ENCODE measurements at regions not wholly inside any gene's neighbourhood (a gene's known extent, or its start where the extent isn't known, plus 50 kb on each side); places are given as distances from the start of the nearest gene placed in this dataset.

DNA sequence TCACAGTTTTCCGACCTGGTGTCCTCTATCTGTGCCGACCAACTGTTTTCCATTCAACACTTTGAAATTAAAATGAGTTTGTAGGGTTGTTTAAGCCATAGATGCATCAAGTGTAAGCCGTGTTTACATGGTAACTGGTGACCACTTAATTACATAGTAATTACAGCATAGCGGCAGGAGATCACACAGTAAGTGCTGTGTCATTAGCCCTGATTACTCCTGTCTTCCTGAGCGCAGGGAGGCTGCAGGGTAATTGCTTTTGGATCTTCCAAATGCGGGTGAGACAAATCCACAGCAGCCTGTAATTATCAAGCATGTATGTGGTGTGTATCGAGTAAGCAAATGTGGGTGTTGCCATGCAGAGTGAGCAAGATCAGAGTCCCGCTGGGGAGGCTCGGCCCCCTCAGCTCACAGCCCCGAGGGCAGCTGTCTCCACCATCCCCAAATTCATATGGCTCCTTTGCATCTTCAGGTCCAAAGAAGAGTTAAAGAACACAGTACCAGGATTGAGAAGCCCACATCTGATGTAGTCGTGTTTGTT lies 71.5 kb upstream of the HDAC4 start:
- DNase-seq (ENCODE audit: extremely low read depth, insufficient read length) = no peak
- TF ChIP-seq CTCF (IDR thresholded peaks at IDR 0.05; ENCODE audit: insufficient read depth, low read length, poor library complexity, severe bottlenecking) = no peak
- H3K27me3 ChIP-seq (replicated peaks; ENCODE audit: control insufficient read depth, insufficient read depth, low read length) = no peaks in the 10 kb centered on the region; the same call in 1 of the 2 replicates
- no peak overlapping the region for H3K4me3 ChIP-seq (replicated peaks; ENCODE audit: low read depth, low read length)
- no peaks in the 10 kb centered on the region for H3K36me3 ChIP-seq (ENCODE audit: control insufficient read depth, insufficient read depth, low read length)

DNA sequence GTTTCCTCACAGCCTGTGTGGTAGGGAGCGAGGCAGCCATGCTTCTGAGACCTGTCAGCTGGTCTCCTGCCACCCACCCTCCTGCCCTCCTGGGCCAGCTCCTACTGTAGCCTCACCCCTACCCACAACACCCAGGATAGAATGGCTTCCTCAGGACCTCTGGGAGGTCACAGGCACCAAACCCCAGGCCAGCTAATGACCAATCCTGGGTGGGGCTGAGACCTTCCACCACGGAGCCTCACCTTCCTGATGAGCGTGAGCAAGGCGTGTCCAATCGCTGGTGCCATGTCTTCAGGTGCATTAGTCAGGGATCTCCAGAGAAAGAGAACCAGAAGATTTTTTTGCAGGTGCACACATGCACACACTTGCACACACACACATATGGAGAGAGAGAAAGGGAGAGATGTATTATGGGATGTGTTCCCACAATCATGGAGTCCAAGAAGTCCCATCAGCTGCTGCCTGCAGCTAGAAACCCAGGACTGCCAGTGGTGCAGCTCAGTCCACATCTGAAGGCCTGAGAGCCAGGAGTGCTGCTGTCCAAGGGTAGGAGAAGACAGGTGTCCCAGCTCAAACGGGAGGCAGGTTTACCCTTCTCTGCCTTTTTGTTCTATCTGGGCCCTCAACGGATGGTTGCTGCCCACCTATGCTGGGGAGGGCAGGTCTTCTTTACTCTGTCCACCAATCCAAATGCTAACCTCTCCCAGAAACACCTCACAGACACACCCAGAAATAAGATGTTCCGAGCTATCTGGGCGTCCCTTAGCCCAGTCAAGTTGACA lies 70.4 kb upstream of the HDAC4 start:
- TF ChIP-seq CTCF (IDR thresholded peaks at IDR 0.05; ENCODE audit: insufficient read depth, low read length, poor library complexity, severe bottlenecking) = no peak
- no peaks in the 10 kb centered on the region; the same call in 1 of the 2 replicates for H3K27me3 ChIP-seq (replicated peaks; ENCODE audit: control insufficient read depth, insufficient read depth, low read length)
- H3K36me3 ChIP-seq (ENCODE audit: control insufficient read depth, insufficient read depth, low read length) = no peaks in the 10 kb centered on the region
- no peak for DNase-seq (ENCODE audit: extremely low read depth, insufficient read length)
- no peak overlapping the region for H3K4me3 ChIP-seq (replicated peaks; ENCODE audit: low read depth, low read length)

- no peak overlapping the region for H3K4me3 ChIP-seq (replicated peaks; ENCODE audit: low read depth, low read length)
- no peak for DNase-seq (ENCODE audit: extremely low read depth, insufficient read length)
- TF ChIP-seq CTCF (IDR thresholded peaks at IDR 0.05; ENCODE audit: insufficient read depth, low read length, poor library complexity, severe bottlenecking) = no peak
- H3K27me3 ChIP-seq (replicated peaks; ENCODE audit: control insufficient read depth, insufficient read depth, low read length) = no peaks in the 10 kb centered on the region; the same call in 1 of the 2 replicates
- no peaks in the 10 kb centered on the region for H3K36me3 ChIP-seq (ENCODE audit: control insufficient read depth, insufficient read depth, low read length)
These were observed 69.5 kb upstream of the HDAC4 start for GRCh38 chr2:239470151-239470900.

DNA sequence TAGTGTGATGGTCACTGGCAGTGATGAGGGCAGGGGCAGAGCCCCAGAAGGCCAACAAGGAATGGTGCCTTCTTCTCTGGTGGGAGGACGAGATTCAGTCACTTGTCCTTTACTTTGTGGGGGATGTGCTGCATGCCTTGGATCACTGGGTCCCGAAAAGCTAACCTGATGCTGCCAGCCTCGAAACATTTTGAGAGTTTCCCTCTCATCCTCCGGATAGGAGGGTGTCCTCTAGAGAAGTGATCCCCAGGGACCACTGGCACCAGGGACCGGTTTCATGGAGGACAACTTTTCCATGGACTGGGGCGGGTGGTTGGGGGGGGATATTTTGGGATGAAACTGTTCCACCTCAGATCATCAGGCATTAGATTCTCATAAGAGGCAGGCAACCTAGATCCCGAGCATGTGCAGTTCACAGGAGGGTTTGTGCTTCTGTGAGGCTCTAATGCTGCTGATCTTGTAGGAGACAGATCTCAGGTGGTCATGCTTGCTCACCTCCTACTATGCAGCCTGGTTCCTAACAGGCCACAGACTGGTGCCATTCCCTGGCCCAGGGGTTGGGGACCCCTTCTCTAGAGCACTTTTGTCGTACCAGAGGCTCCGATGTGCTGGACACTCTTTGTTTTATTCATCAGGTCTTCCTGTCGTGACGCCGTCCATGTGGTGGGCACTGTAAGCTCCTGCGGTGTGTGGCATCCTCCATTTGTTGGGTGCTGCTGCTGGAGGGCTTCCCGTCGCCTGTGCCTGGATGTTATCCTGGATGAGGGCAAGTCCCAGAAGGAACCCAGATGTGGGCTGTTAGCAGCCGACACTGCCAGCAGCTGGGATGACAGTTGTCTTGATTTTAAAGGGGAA lies 68.5 kb upstream of the HDAC4 start:
- no peak for DNase-seq (ENCODE audit: extremely low read depth, insufficient read length)
- no peaks in the 10 kb centered on the region for H3K36me3 ChIP-seq (ENCODE audit: control insufficient read depth, insufficient read depth, low read length)
- H3K27me3 ChIP-seq (replicated peaks; ENCODE audit: control insufficient read depth, insufficient read depth, low read length) = no peaks in the 10 kb centered on the region; the same call in 1 of the 2 replicates
- no peak for TF ChIP-seq CTCF (IDR thresholded peaks at IDR 0.05; ENCODE audit: insufficient read depth, low read length, poor library complexity, severe bottlenecking)
- H3K4me3 ChIP-seq (replicated peaks; ENCODE audit: low read depth, low read length) = no peak overlapping the region

DNA sequence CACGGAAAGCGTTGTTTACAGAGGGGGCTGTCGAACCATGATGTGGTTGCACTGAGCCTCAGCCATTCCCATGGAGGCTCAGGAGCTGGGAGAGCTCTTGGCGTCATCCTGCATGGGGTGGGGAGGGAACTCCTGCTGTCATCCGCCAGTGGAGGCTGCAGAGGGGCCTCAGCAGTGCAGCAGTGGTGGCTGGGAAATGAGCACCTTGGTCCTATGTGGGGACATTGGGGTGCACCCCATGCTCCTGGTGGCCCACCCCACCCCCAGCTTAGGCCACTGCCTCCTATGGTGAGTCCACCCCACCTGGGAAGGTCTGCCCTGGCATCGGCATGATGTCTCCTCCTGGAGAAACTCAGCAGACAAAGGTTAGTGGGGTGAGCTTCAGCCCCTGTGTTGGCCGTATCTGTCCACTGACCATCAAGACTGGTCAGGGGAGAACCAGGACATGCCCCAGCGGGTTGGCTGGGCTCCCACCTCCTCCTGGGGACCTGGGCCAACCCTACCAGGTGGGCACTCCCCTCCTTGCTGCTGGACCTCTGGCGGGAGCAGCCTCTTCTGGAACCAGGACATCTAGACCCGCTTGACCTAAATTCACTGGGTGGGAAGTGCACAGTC lies 67.8 kb upstream of the HDAC4 start:
- no peak for DNase-seq (ENCODE audit: extremely low read depth, insufficient read length)
- TF ChIP-seq CTCF (IDR thresholded peaks at IDR 0.05; ENCODE audit: insufficient read depth, low read length, poor library complexity, severe bottlenecking) = no peak
- Histone ChIP-seq H3K4me3 (replicated peaks; ENCODE audit: low read depth, low read length) (no peak overlapping the region), H3K36me3 (ENCODE audit: control insufficient read depth, insufficient read depth, low read length) (no peaks in the 10 kb centered on the region), H3K27me3 (replicated peaks; ENCODE audit: control insufficient read depth, insufficient read depth, low read length) (no peaks in the 10 kb centered on the region; the same call in 1 of the 2 replicates)

All from GM06990 (cell line).